GM03348 (cell line): ENCODE measurements at regions not wholly inside any gene's neighbourhood (a gene's known extent, or its start where the extent isn't known, plus 50 kb on each side); places are given as distances from the start of the nearest gene placed in this dataset.
"Not testable (repeated sequence)": the region's sequence is repeated elsewhere in the genome, so short reads cannot be mapped to it uniquely, and the experiment has no call there.

ENCODE experiments used
- DNase-seq: peaks from one replicate; pipeline ENCODE4 v3.0.0; 2012; ENCODE audit warnings: low spot score

- DNase-seq = no peak
These were observed 366.6 kb downstream of the EMP1 start for GRCh38 chr12:13562915-13563742.

- DNase-seq = no peak
These were observed 365.4 kb downstream of the EMP1 start for GRCh38 chr12:13561923-13562322.

- no peak for DNase-seq
These were observed 362.9 kb downstream of the EMP1 start for GRCh38 chr12:13559318-13559978.

GRCh38 chr12:13552830-13553229 lies 356.3 kb downstream of the EMP1 start:
- DNase-seq = no peak

- DNase-seq = no peak
These were observed 350.8 kb downstream of the EMP1 start for GRCh38 chr12:13547283-13547682.

GRCh38 chr12:13546231-13546630 lies 349.7 kb downstream of the EMP1 start:
- no peak for DNase-seq

- no peak for DNase-seq
These were observed 342.5 kb downstream of the EMP1 start for GRCh38 chr12:13539051-13539450.

GRCh38 chr12:13538136-13538535 lies 341.6 kb downstream of the EMP1 start:
- DNase-seq = no peak

- DNase-seq = no peak
These were observed 341.1 kb downstream of the EMP1 start for GRCh38 chr12:13537623-13538022.

GRCh38 chr12:13536219-13536910 lies 339.8 kb downstream of the EMP1 start:
- DNase-seq = no peak

- DNase-seq = peak; percentile 68
These were observed 338.3 kb downstream of the EMP1 start for GRCh38 chr12:13534645-13535398.

- no peak for DNase-seq
These were observed 337.7 kb downstream of the EMP1 start for GRCh38 chr12:13534242-13534641.

- no peak for DNase-seq
These were observed 334.4 kb downstream of the EMP1 start for GRCh38 chr12:13530966-13531365.

- DNase-seq = not testable (repeated sequence)
These were observed 329.8 kb downstream of the EMP1 start for GRCh38 chr12:13526185-13526921.

GRCh38 chr12:13523536-13524307 lies 327.2 kb downstream of the EMP1 start:
- no peak for DNase-seq

GRCh38 chr12:13518034-13518433 lies 321.5 kb downstream of the EMP1 start:
- DNase-seq = not testable (repeated sequence)

- no peak for DNase-seq
These were observed 313.2 kb downstream of the EMP1 start for GRCh38 chr12:13509740-13510139.

- DNase-seq = no peak
These were observed 309.1 kb downstream of the EMP1 start for GRCh38 chr12:13505636-13506035.

GRCh38 chr12:13505224-13505623 lies 308.7 kb downstream of the EMP1 start:
- no peak for DNase-seq

- DNase-seq = no peak
These were observed 308.2 kb downstream of the EMP1 start for GRCh38 chr12:13504736-13505135.

- DNase-seq = no peak
These were observed 307.5 kb downstream of the EMP1 start for GRCh38 chr12:13504074-13504473.
